NB4 (cell line): ENCODE measurements at regions not wholly inside any gene's neighbourhood (a gene's known extent, or its start where the extent isn't known, plus 50 kb on each side); places are given as distances from the start of the nearest gene placed in this dataset.

Experiments used
- CTCF ChIP-seq: IDR thresholded peaks from one replicate; pipeline ENCODE4 v1.5.1; 2012; ENCODE audit warnings: low read depth, low read length
- POLR2A ChIP-seq: IDR thresholded peaks from 2 replicates; pipeline ENCODE4 v1.6.1; 2011; ENCODE audit warnings: mild to moderate bottlenecking; ENCODE audit not compliant: insufficient read length; ENCODE audit errors: extremely low read depth

GRCh38 chr16:85537331-85537788, 75.8 kb upstream of the GSE1 start:
- TF ChIP-seq POLR2A (no peak), CTCF (no peak)
